Left ventricle myocardium inferior (tissue), 1 donor: ENCODE measurements at regions not wholly inside any gene's neighbourhood (a gene's known extent, or its start where the extent isn't known, plus 50 kb on each side); places are given as distances from the start of the nearest gene placed in this dataset.

Experiments used
- DNase-seq: peaks from one replicate; pipeline ENCODE4 v3.0.0-alpha.2; 2020
- H3K27ac ChIP-seq: fragments of 200-600 bp; replicated peaks from 2 replicates; pipeline ENCODE4 v1.8.0; 2021
- H3K27me3 ChIP-seq: fragments of 200-600 bp; 2 replicates; pipeline ENCODE4 v1.8.0; 2021; ENCODE audit warnings: low read depth
- H3K36me3 ChIP-seq: fragments of 200-600 bp; 2 replicates; pipeline ENCODE4 v1.8.0; 2021
- H3K4me1 ChIP-seq: fragments of 200-600 bp; 2 replicates; pipeline ENCODE4 v1.8.0; 2021
- H3K4me3 ChIP-seq: fragments of 200-600 bp; 2 replicates; pipeline ENCODE4 v1.8.0; 2021; ENCODE audit warnings: mild to moderate bottlenecking, moderate library complexity
- H3K9me3 ChIP-seq: fragments of 200-600 bp; replicated peaks from 2 replicates; pipeline ENCODE4 v1.8.0; 2021
- CTCF ChIP-seq: fragments of 200-600 bp; IDR thresholded peaks from 2 replicates; pipeline ENCODE4 v1.8.0; 2021; ENCODE audit warnings: antibody characterized with exemption, mild to moderate bottlenecking, borderline replicate concordance
- intact Hi-C: fragments of 100-400 bp; cut with micrococcal nuclease; formaldehyde crosslinking; loops from one replicate; pipeline ENCODE4 v1.11.0; 2022
- donor health status: DM: no; HTN: yes; CAD: no; lungs with severe emphysema.

- Histone ChIP-seq H3K27ac (no peak overlapping the region), H3K4me1 (no peaks in the 10 kb centered on the region), H3K36me3 (no peaks in the 10 kb centered on the region), H3K4me3 (no peak overlapping the region), H3K27me3 (peaks cover 66% of the 10 kb centered on the region), H3K9me3 (no peaks in the 10 kb centered on the region)
- TF ChIP-seq CTCF, result no peak
- DNase-seq, result no peak
- intact Hi-C loops, result no loop called here
Observed at GRCh38 chr10:125484035-125484732, 198.8 kb downstream of the TEX36 start.

GRCh38 chr10:125482637-125483036, 200.3 kb downstream of the TEX36 start:
- no peaks in the 10 kb centered on the region for H3K4me1 ChIP-seq
- TF ChIP-seq CTCF, result no peak
- H3K4me3 ChIP-seq, result no peak overlapping the region
- intact Hi-C loops, result no loop called here
- H3K9me3 ChIP-seq, result no peaks in the 10 kb centered on the region
- DNase-seq, result no peak
- no peak overlapping the region for H3K27ac ChIP-seq
- H3K36me3 ChIP-seq, result no peaks in the 10 kb centered on the region
- peaks cover 73% of the 10 kb centered on the region for H3K27me3 ChIP-seq

- Histone ChIP-seq H3K27me3 (peaks cover 74% of the 10 kb centered on the region), H3K27ac (no peak overlapping the region), H3K4me1 (no peaks in the 10 kb centered on the region), H3K36me3 (no peaks in the 10 kb centered on the region), H3K9me3 (no peaks in the 10 kb centered on the region), H3K4me3 (no peak overlapping the region)
- no peak for DNase-seq
- intact Hi-C loops, result no loop called here
- TF ChIP-seq CTCF, result no peak
Observed at GRCh38 chr10:125482108-125482507, 200.9 kb downstream of the TEX36 start.

- Histone ChIP-seq H3K4me3 (no peak overlapping the region), H3K36me3 (no peaks in the 10 kb centered on the region), H3K9me3 (no peaks in the 10 kb centered on the region), H3K27ac (no peak overlapping the region), H3K27me3 (peaks cover 85% of the 10 kb centered on the region), H3K4me1 (no peaks in the 10 kb centered on the region)
- no peak for TF ChIP-seq CTCF
- DNase-seq, result no peak
- intact Hi-C loops, result no loop called here
Observed at GRCh38 chr10:125479059-125479458, 203.9 kb downstream of the TEX36 start.

- H3K4me3 ChIP-seq, result no peak overlapping the region
- no peaks in the 10 kb centered on the region for H3K9me3 ChIP-seq
- no peak for TF ChIP-seq CTCF
- no peaks in the 10 kb centered on the region for H3K36me3 ChIP-seq
- no peaks in the 10 kb centered on the region for H3K4me1 ChIP-seq
- no peak overlapping the region for H3K27ac ChIP-seq
- no peak for DNase-seq
- H3K27me3 ChIP-seq, result peaks cover 74% of the 10 kb centered on the region
- intact Hi-C loops, result no loop called here
Observed at GRCh38 chr10:125475815-125476214, 207.1 kb downstream of the TEX36 start.
